Ishikawa (cell line): ENCODE measurements at regions not wholly inside any gene's neighbourhood (a gene's known extent, or its start where the extent isn't known, plus 50 kb on each side); places are given as distances from the start of the nearest gene placed in this dataset.

Experiments used
- CEBPB ChIP-seq: IDR thresholded peaks from 2 replicates; pipeline ENCODE4 v1.6.1; 2012
- EP300 ChIP-seq: IDR thresholded peaks from 2 replicates; pipeline ENCODE4 v1.6.1; 2012; ENCODE audit warnings: borderline replicate concordance
- YY1 ChIP-seq: IDR thresholded peaks from 2 replicates; pipeline ENCODE4 v1.6.1; 2012; ENCODE audit warnings: low read depth

DNA sequence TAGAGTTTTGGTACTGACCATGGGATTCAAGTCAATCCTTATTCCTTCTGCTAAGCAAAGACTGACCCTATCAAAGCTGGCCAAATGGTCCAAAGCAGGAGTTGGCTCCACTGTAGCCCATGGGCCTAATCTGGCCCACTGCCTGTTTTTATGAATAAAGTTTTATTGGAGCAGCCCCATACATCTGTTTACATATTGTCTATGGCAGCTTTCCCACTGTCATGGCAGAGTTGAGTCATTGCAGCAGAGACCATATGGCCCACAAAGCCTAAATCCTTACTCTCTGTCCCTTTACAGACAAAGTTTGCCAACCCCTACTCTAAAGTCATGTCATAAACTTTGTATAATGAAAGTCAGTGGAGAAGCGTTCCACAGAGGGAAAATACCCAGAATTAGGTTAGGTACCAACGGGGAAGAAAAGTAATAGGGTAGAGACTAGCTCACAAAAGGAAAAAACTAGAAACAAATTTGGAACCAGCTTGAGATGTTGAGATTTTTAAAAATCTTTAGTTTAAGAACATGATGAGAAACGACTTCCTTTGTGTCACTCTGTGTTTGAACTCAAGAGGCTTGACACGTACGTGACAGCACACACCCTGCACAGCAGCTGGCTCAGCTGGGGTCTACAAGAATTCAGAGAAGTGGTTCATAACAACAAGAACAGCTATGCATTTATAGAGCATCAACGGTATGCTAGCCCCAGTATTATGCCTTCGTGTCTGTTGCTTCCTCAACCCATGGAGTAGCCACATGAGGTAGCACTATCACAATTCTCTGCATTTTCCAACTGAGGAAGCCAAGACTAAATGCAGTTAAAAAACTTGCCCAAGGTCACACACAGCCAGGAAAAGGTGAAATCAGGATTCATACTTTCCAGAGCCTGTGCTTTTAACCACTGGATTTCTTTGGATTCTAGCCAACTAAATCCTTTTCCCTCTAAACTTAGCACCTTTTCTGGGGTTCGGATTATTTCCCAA, 198.9 kb upstream of the WWC1 start:
- TF ChIP-seq YY1 (no peak), EP300 (no peak), CEBPB (no peak)
